Tibial nerve (tissue), 4 donors: ENCODE measurements at regions not wholly inside any gene's neighbourhood (a gene's known extent, or its start where the extent isn't known, plus 50 kb on each side); places are given as distances from the start of the nearest gene placed in this dataset.

ENCODE experiments used
- DNase-seq, 2 donors: peaks; one replicate each; pipeline ENCODE4 v3.0.0-alpha.2; 2019; ENCODE audit warnings: low spot score in 2 of 2
- H3K27ac ChIP-seq, 4 donors: fragments of 200-600 bp; sonication (generic) in 3 of 4; one replicate each; pipeline ENCODE4 v1.5.1; 2017 to 2019; ENCODE audit warnings: mild to moderate bottlenecking in 1 of 4
- H3K27me3 ChIP-seq, 2 donors: fragments of 200-600 bp; sonication (generic) in 1 of 2; one replicate each; pipeline versions ENCODE4 v1.5.1 to v1.6.0; 2017 to 2019
- H3K36me3 ChIP-seq, 3 donors: fragments of 200-600 bp; sonication (generic); one replicate each; pipeline ENCODE4 v1.5.1; 2018 to 2019
- H3K4me1 ChIP-seq, 4 donors: fragments of 200-600 bp; sonication (generic) in 3 of 4; one replicate each; pipeline ENCODE4 v1.5.1; 2017 to 2019
- H3K4me3 ChIP-seq, 4 donors: fragments of 200-600 bp; sonication (generic) in 3 of 4; one replicate each; pipeline ENCODE4 v1.5.1; 2017 to 2019; ENCODE audit warnings: mild to moderate bottlenecking in 1 of 4, moderate library complexity in 1 of 4
- H3K9me3 ChIP-seq, 4 donors: fragments of 200-600 bp; sonication (generic) in 3 of 4; one replicate each; pipeline ENCODE4 v1.5.1; 2017 to 2019
- CTCF ChIP-seq, 5 experiments: fragments of 200-600 bp in 3 of 5; fragments of 450-650 bp in 2 of 5; sonication (generic) in 3 of 5; IDR thresholded peaks; one replicate each; pipeline ENCODE4 v1.5.1; 2016 to 2019; ENCODE audit warnings: antibody characterized with exemption in 5 of 5, mild to moderate bottlenecking in 3 of 5, moderate library complexity in 2 of 5
- EP300 ChIP-seq, 2 donors: sonication (generic); formaldehyde crosslinking; IDR thresholded peaks; one replicate each; pipeline ENCODE4 v1.6.1; 2017; ENCODE audit warnings: antibody characterized with exemption in 2 of 2, mild to moderate bottlenecking in 1 of 2
- POLR2A ChIP-seq, 2 donors: fragments of 450-650 bp; IDR thresholded peaks; one replicate each; pipeline ENCODE4 v1.6.1; 2017; ENCODE audit warnings: antibody characterized with exemption in 2 of 2, mild to moderate bottlenecking in 2 of 2, moderate library complexity in 2 of 2
- WGBS, 2 donors: methylation state at CpG; one replicate each; pipeline ENCODE4 v1.1.5; 2018; 5-methylcytosine and 5-hydroxymethylcytosine counted together

GRCh38 chr16:13543850-13544249 is 376.1 kb upstream of the ERCC4 start:
- no peak overlapping the region for H3K27ac ChIP-seq
- H3K9me3 ChIP-seq: peaks cover 0 to 10% (median 0%) of the 10 kb centered on the region in 4 donors
- no peaks in the 10 kb centered on the region for H3K27me3 ChIP-seq
- no peaks in the 10 kb centered on the region for H3K4me1 ChIP-seq
- no peak for DNase-seq
- H3K4me3 ChIP-seq: no peak overlapping the region
- WGBS, 2 donors: 42 to 50% methylated on average over 1 of the region's 1 CpG
- H3K36me3 ChIP-seq: no peaks in the 10 kb centered on the region
- TF ChIP-seq EP300 (IDR thresholded peaks at IDR 0.05): no peak
- no peak for TF ChIP-seq CTCF (IDR thresholded peaks at IDR 0.05)
- TF ChIP-seq POLR2A (IDR thresholded peaks at IDR 0.05): no peak

GRCh38 chr16:13545271-13545670 is 374.7 kb upstream of the ERCC4 start:
- Histone ChIP-seq H3K9me3 (peaks cover 0 to 10% (median 0%) of the 10 kb centered on the region in 4 donors), H3K4me1 (no peaks in the 10 kb centered on the region), H3K4me3 (no peak overlapping the region), H3K36me3 (no peaks in the 10 kb centered on the region), H3K27ac (no peak overlapping the region), H3K27me3 (no peaks in the 10 kb centered on the region)
- TF ChIP-seq POLR2A (IDR thresholded peaks at IDR 0.05) (no peak), EP300 (IDR thresholded peaks at IDR 0.05) (no peak), CTCF (IDR thresholded peaks at IDR 0.05) (no peak)
- no peak for DNase-seq
- WGBS, 2 donors: 69 to 74% methylated on average over 2 of the region's 2 CpGs

GRCh38 chr16:13550254-13550653 is 369.7 kb upstream of the ERCC4 start:
- Histone ChIP-seq H3K36me3 (no peaks in the 10 kb centered on the region), H3K27me3 (no peaks in the 10 kb centered on the region), H3K4me1 (no peaks in the 10 kb centered on the region), H3K9me3 (peaks cover 0 to 14% (median 0%) of the 10 kb centered on the region in 4 donors), H3K27ac (no peak overlapping the region), H3K4me3 (no peak overlapping the region)
- WGBS, 2 donors: 75 to 84% methylated on average over 6 of the region's 6 CpGs
- TF ChIP-seq POLR2A (IDR thresholded peaks at IDR 0.05) (no peak), EP300 (IDR thresholded peaks at IDR 0.05) (no peak)
- no peak for DNase-seq

GRCh38 chr16:13552062-13552959 is 367.6 kb upstream of the ERCC4 start:
- no peak overlapping the region for H3K27ac ChIP-seq
- no peak for DNase-seq
- H3K36me3 ChIP-seq: no peaks in the 10 kb centered on the region
- H3K9me3 ChIP-seq: peaks cover 0 to 10% (median 0%) of the 10 kb centered on the region in 4 donors
- no peak overlapping the region for H3K4me3 ChIP-seq
- no peaks in the 10 kb centered on the region for H3K4me1 ChIP-seq
- TF ChIP-seq CTCF (IDR thresholded peaks at IDR 0.05) (no peak), EP300 (IDR thresholded peaks at IDR 0.05) (no peak), POLR2A (IDR thresholded peaks at IDR 0.05) (no peak)
- H3K27me3 ChIP-seq: no peaks in the 10 kb centered on the region
- 60 to 63% methylated on average over 15 of the region's 15 CpGs for WGBS, 2 donors

- TF ChIP-seq EP300 (IDR thresholded peaks at IDR 0.05) (no peak), CTCF (IDR thresholded peaks at IDR 0.05) (no peak), POLR2A (IDR thresholded peaks at IDR 0.05) (no peak)
- H3K4me1 ChIP-seq: no peaks in the 10 kb centered on the region
- no peak for DNase-seq
- no peak overlapping the region for H3K27ac ChIP-seq
- H3K4me3 ChIP-seq: no peak overlapping the region
- H3K9me3 ChIP-seq: peaks cover 0 to 10% (median 0%) of the 10 kb centered on the region in 4 donors
- no peaks in the 10 kb centered on the region for H3K36me3 ChIP-seq
- H3K27me3 ChIP-seq: no peaks in the 10 kb centered on the region
These were observed 367.0 kb upstream of the ERCC4 start for GRCh38 chr16:13552960-13553257.
